Fibroblast of lung (primary cell): ENCODE measurements at regions not wholly inside any gene's neighbourhood (a gene's known extent, or its start where the extent isn't known, plus 50 kb on each side); places are given as distances from the start of the nearest gene placed in this dataset.
"Not testable (repeated sequence)": the region's sequence is repeated elsewhere in the genome, so short reads cannot be mapped to it uniquely, and the experiment has no call there.

Experiments used
- DNase-seq, 2 donors: peaks; one replicate each; pipeline versions ENCODE4 v3.0.0 to v3.0.0-alpha.2; 2010; ENCODE audit warnings: low read depth in 2 of 2
- H2AFZ ChIP-seq: 2 replicates; pipeline ENCODE4 v1.5.1; 2012; ENCODE audit warnings: low read length, control low read depth, inconsistent platforms
- H3K27ac ChIP-seq: 2 replicates; pipeline ENCODE4 v1.5.1; 2011; ENCODE audit warnings: low read length, control low read depth; ENCODE audit not compliant: insufficient read depth
- H3K27me3 ChIP-seq: 2 replicates; pipeline ENCODE4 v1.5.1; 2011; ENCODE audit warnings: mild to moderate bottlenecking, low read length; ENCODE audit not compliant: control insufficient read depth, insufficient read depth
- H3K36me3 ChIP-seq: 2 replicates; pipeline ENCODE4 v1.5.1; 2011; ENCODE audit warnings: low read length; ENCODE audit not compliant: control insufficient read depth, insufficient read depth
- H3K4me1 ChIP-seq: 2 replicates; pipeline ENCODE4 v1.5.1; 2011; ENCODE audit warnings: low read length; ENCODE audit not compliant: control insufficient read depth, insufficient read depth; ENCODE audit errors: extremely low read depth
- H3K4me2 ChIP-seq: 2 replicates; pipeline ENCODE4 v1.5.1; 2011; ENCODE audit warnings: low read length, control low read depth; ENCODE audit not compliant: insufficient read depth; ENCODE audit errors: extremely low read depth
- H3K4me3 ChIP-seq, 4 experiments: fragments of 200-600 bp in 1 of 4; sonication (generic) in 1 of 4; replicated peaks in 1 of 4; 2 replicates each; pipeline ENCODE4 v1.5.1; 2011 to 2016; ENCODE audit warnings: low read length in 4 of 4, low read depth in 3 of 4, mild to moderate bottlenecking in 3 of 4, control low read depth in 2 of 4, inconsistent platforms in 1 of 4, mixed read lengths in 1 of 4; ENCODE audit not compliant: insufficient read depth in 1 of 4; ENCODE audit errors: control extremely low read depth in 1 of 4
- H3K79me2 ChIP-seq: 2 replicates; pipeline ENCODE4 v1.5.1; 2012; ENCODE audit warnings: mild to moderate bottlenecking, low read length, inconsistent platforms; ENCODE audit not compliant: control insufficient read depth, insufficient read depth
- H3K9ac ChIP-seq: 2 replicates; pipeline ENCODE4 v1.5.1; 2011; ENCODE audit warnings: mild to moderate bottlenecking, low read length, control low read depth; ENCODE audit not compliant: insufficient read depth
- H3K9me3 ChIP-seq: 2 replicates; pipeline ENCODE4 v1.5.1; 2012; ENCODE audit warnings: low read depth, low read length; ENCODE audit not compliant: control insufficient read depth, insufficient read depth
- H4K20me1 ChIP-seq: 2 replicates; pipeline ENCODE4 v1.5.1; 2011; ENCODE audit warnings: low read length; ENCODE audit not compliant: control insufficient read depth, insufficient read depth; ENCODE audit errors: extremely low read depth
- CTCF ChIP-seq, 2 donors: IDR thresholded peaks in 1 of 2; conservative IDR thresholded peaks in 1 of 2; 1 replicate in 1 of 2; 2 replicates in 1 of 2; pipeline ENCODE4 v1.5.1; 2011 to 2012; ENCODE audit warnings: low read length in 2 of 2, control low read depth in 1 of 2, inconsistent platforms in 1 of 2, low read depth in 1 of 2, mild to moderate bottlenecking in 1 of 2

DNA sequence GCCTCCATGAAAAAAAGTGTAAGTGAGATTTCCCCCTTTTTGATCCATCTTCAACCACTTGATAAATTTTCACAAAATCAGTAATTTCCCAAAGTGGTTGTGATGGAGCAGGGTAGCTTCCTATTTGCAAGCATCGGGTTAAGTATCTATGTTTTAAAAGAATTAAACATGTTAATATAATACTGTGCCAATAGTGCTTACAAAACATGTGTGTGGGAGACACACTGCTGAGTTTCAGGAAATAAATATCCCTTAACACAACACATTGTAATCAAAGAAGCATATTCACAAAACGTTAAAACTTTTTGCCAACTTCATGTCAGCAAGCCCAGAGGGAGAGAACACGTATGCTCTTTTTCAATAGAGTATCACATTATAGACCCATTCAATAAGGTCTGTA is 526.9 kb downstream of the TTLL7 start:
- not testable (repeated sequence) for H3K36me3 ChIP-seq, H3K27ac ChIP-seq, H3K4me1 ChIP-seq, H2AFZ ChIP-seq, H3K9ac ChIP-seq, H3K9me3 ChIP-seq, H3K27me3 ChIP-seq, H3K4me2 ChIP-seq, H3K4me3 ChIP-seq, DNase-seq, H4K20me1 ChIP-seq, H3K79me2 ChIP-seq

- H3K79me2 ChIP-seq, H3K4me2 ChIP-seq, H3K4me3 ChIP-seq, H3K27ac ChIP-seq, H3K4me1 ChIP-seq, H3K9me3 ChIP-seq, H4K20me1 ChIP-seq, H3K27me3 ChIP-seq, H2AFZ ChIP-seq, H3K36me3 ChIP-seq, H3K9ac ChIP-seq, DNase-seq: not testable (repeated sequence)
Observed at GRCh38 chr1:83471272-83471671, 527.7 kb downstream of the TTLL7 start.

DNA sequence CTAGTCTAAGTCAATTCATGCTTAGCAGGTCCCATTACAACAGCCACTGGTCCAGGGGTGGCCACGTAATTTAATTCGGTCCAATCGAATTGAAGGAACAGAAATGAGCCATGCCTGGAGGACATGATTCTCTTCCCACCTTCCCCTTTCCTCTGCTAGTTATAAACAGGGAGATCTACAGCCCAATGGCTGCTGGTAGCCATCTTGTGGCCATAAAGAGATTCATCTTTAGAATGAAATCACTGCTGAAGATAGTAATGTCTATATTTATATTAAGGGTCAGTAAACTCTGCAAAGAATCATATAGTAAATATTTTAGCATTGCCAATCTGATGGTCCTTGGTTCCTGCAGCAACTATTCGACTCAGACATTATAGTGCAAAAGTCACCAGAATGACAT is 530.6 kb downstream of the TTLL7 start:
- H3K27ac ChIP-seq, H3K4me3 ChIP-seq, H3K27me3 ChIP-seq, H3K79me2 ChIP-seq, H4K20me1 ChIP-seq, H3K36me3 ChIP-seq, H2AFZ ChIP-seq, H3K9ac ChIP-seq, H3K9me3 ChIP-seq, H3K4me2 ChIP-seq, H3K4me1 ChIP-seq: not testable (repeated sequence)
- peak in 1 of 2 donors; percentile 10 for DNase-seq
- peak in 1 of 2 donors; percentile 11 for TF ChIP-seq CTCF (conservative IDR thresholded peaks at IDR 0.05 in 1 of 2, IDR thresholded peaks at IDR 0.05 in 1 of 2; ENCODE audit: low read depth in 1 of 2, low read length in 2 of 2)

- DNase-seq: peak in 1 of 2 donors; percentile 38
- H3K4me1 ChIP-seq: not testable (repeated sequence)
Observed at GRCh38 chr1:83457735-83458248, 541.1 kb downstream of the TTLL7 start.

DNA sequence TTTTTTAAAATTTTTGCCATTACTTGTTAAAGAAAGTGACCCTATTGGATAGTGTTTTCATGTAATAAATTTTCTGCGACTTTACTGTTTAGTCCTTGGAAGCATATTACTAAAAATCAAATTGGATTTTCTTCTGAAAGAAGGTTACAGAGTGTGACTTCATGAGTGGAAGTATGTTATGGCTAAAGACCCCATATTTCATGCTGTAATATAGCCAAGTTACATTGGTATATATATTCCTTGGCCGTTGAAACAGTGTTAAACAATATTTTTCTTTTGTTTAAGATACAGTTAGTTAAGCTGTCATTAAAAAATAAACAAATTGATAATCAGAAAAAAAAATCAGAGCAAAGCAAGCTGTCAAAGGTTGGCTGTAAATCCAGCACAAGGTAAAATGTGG is 541.7 kb downstream of the TTLL7 start:
- H3K36me3 ChIP-seq, H3K4me1 ChIP-seq, H3K9me3 ChIP-seq, H3K4me2 ChIP-seq, H3K9ac ChIP-seq, H2AFZ ChIP-seq, H3K27ac ChIP-seq, H3K79me2 ChIP-seq, H3K27me3 ChIP-seq, H3K4me3 ChIP-seq, H4K20me1 ChIP-seq: not testable (repeated sequence)
- peak in 1 of 2 donors; percentile 2 for DNase-seq

More at GRCh38 chr1:83457735-83458248, 541.1 kb downstream of the TTLL7 start:
- not testable (repeated sequence) for H4K20me1 ChIP-seq, H3K9ac ChIP-seq, H3K4me2 ChIP-seq, H2AFZ ChIP-seq, H3K79me2 ChIP-seq, H3K36me3 ChIP-seq, H3K27me3 ChIP-seq, H3K4me3 ChIP-seq, H3K9me3 ChIP-seq, H3K27ac ChIP-seq

DNA sequence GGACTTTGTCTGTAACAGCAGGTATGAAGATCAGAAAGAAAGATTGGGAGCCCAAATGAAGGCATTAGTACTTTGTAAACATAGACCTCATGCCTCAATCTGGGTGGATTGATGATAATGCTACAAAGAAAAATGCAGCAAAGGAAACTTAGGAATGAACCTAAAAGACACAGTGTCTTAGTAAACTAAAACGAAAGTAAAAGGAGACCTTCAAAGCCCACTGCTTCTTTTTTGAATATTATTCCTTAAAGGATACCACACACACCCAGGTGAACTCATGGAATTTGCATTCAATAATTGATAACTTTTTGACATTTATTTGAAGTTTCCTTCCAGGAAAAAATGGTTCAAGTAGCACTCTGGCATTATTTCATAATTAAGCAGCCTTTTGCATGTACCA is 543.2 kb downstream of the TTLL7 start:
- not testable (repeated sequence) for H3K36me3 ChIP-seq, H3K27me3 ChIP-seq, DNase-seq, H3K9ac ChIP-seq, H4K20me1 ChIP-seq, H3K79me2 ChIP-seq, H2AFZ ChIP-seq, H3K4me2 ChIP-seq, H3K4me1 ChIP-seq, H3K27ac ChIP-seq, H3K4me3 ChIP-seq, H3K9me3 ChIP-seq
